ENCODE measurements at regions not wholly inside any gene's neighbourhood (a gene's known extent, or its start where the extent isn't known, plus 50 kb on each side); places are given as distances from the start of the nearest gene placed in this dataset.

DNA sequence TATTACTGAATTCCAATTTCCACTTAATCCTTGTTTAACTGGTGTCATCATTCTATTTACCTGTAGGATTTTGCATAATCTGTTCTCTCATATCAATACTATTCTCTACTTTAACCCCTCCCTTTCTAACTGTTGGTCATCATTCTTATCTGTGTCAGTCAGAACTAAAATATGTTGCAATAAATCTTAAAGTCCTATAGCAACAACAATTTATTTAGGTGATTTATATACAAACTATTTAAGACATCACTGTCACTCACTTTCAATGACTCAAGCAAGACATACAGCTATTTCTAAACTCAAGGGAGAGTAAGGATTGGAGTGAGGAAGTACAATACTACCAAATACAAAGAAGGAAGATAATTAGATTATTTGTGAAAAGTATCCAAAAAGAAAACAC is 740.4 kb downstream of the DSC3 start:
- no peaks in the 10 kb centered on the region for H3K4me1 ChIP-seq (ENCODE audit: control insufficient read depth, insufficient read depth, low read length)
- ChIA-PET SMC1A (ENCODE audit: uncharacterized antibody, unreplicated experiment) (no interaction called here), CTCF (interaction anchor here (0.7 to 1.0 kb wide), 2 partner anchors 12 to 428 kb away, joined by 3 read pairs; no protein-coding TSS in a partner anchor), POLR2A (interaction anchor here (0.6 kb wide), 1 partner anchor 37 kb away, joined by 5 read pairs; no protein-coding TSS in a partner anchor), RAD21 (ENCODE audit: unreplicated experiment) (no interaction called here)
- H2AFZ ChIP-seq (ENCODE audit: control insufficient read depth, low read depth, low read length) = no peak overlapping the region
- no peaks in the 10 kb centered on the region for H3K27me3 ChIP-seq (replicated peaks in 1 of 2; ENCODE audit: control insufficient read depth in 2 of 2, insufficient read depth in 2 of 2, low read length in 1 of 2)
- no peak overlapping the region for H3K4me2 ChIP-seq (ENCODE audit: control insufficient read depth, insufficient read depth)
- DNase-seq (ENCODE audit: low read depth, low spot score) = no peak
- H3K79me2 ChIP-seq (ENCODE audit: control insufficient read depth, insufficient read depth, low read length) = no peaks in the 10 kb centered on the region
- no peaks in the 10 kb centered on the region for H3K36me3 ChIP-seq (ENCODE audit: control insufficient read depth in 2 of 2, insufficient read depth in 2 of 2, low read length in 1 of 2)
- ATAC-seq = no peak
- in situ Hi-C loops (cut with MboI) (no loop called here), intact Hi-C loops (cut with micrococcal nuclease; ENCODE audit: unreplicated experiment) (no loop called here)
- no peak overlapping the region for H3K9ac ChIP-seq (ENCODE audit: control insufficient read depth, insufficient read depth, low read length)
- no peak overlapping the region for H3K4me3 ChIP-seq
- FAIRE-seq = no peak
- TF ChIP-seq BCL11A (IDR thresholded peaks at IDR 0.05; ENCODE audit: low read depth, low read length) (no peak), LARP7 (IDR thresholded peaks at IDR 0.05) (no peak), CBX5 (IDR thresholded peaks at IDR 0.05; ENCODE audit: low read depth) (no peak), NR2F1 (conservative IDR thresholded peaks at IDR 0.05) (no peak), JUNB (IDR thresholded peaks at IDR 0.05) (no peak), CREB1 (IDR thresholded peaks at IDR 0.05; ENCODE audit: low read depth) (no peak), FOS (IDR thresholded peaks at IDR 0.05; ENCODE audit: borderline replicate concordance, extremely low read depth, insufficient read length) (no peak), ASH2L (IDR thresholded peaks at IDR 0.05; ENCODE audit: borderline replicate concordance, low read depth) (no peak), MTA3 (IDR thresholded peaks at IDR 0.05; ENCODE audit: borderline replicate concordance, low read length) (no peak), TCF7 (IDR thresholded peaks at IDR 0.05; ENCODE audit: borderline replicate concordance) (no peak), IRF4 (IDR thresholded peaks at IDR 0.05; ENCODE audit: low read depth, low read length) (no peak), SREBF2 (IDR thresholded peaks at IDR 0.05; ENCODE audit: low read length) (no peak), CBX3 (IDR thresholded peaks at IDR 0.05; ENCODE audit: borderline replicate concordance, low read depth) (no peak), MXI1 (IDR thresholded peaks at IDR 0.05; ENCODE audit: low read depth, low read length) (no peak), KAT2A (conservative IDR thresholded peaks at IDR 0.05; ENCODE audit: control insufficient read depth, low read depth, low read length) (no peak)
- TF ChIP-seq, protein P1, sequence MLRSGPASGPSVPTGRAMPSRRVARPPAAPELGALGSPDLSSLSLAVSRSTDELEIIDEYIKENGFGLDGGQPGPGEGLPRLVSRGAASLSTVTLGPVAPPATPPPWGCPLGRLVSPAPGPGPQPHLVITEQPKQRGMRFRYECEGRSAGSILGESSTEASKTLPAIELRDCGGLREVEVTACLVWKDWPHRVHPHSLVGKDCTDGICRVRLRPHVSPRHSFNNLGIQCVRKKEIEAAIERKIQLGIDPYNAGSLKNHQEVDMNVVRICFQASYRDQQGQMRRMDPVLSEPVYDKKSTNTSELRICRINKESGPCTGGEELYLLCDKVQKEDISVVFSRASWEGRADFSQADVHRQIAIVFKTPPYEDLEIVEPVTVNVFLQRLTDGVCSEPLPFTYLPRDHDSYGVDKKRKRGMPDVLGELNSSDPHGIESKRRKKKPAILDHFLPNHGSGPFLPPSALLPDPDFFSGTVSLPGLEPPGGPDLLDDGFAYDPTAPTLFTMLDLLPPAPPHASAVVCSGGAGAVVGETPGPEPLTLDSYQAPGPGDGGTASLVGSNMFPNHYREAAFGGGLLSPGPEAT (IDR thresholded peaks at IDR 0.05; ENCODE audit: low read depth) = no peak
- TF ChIP-seq, protein P2, sequence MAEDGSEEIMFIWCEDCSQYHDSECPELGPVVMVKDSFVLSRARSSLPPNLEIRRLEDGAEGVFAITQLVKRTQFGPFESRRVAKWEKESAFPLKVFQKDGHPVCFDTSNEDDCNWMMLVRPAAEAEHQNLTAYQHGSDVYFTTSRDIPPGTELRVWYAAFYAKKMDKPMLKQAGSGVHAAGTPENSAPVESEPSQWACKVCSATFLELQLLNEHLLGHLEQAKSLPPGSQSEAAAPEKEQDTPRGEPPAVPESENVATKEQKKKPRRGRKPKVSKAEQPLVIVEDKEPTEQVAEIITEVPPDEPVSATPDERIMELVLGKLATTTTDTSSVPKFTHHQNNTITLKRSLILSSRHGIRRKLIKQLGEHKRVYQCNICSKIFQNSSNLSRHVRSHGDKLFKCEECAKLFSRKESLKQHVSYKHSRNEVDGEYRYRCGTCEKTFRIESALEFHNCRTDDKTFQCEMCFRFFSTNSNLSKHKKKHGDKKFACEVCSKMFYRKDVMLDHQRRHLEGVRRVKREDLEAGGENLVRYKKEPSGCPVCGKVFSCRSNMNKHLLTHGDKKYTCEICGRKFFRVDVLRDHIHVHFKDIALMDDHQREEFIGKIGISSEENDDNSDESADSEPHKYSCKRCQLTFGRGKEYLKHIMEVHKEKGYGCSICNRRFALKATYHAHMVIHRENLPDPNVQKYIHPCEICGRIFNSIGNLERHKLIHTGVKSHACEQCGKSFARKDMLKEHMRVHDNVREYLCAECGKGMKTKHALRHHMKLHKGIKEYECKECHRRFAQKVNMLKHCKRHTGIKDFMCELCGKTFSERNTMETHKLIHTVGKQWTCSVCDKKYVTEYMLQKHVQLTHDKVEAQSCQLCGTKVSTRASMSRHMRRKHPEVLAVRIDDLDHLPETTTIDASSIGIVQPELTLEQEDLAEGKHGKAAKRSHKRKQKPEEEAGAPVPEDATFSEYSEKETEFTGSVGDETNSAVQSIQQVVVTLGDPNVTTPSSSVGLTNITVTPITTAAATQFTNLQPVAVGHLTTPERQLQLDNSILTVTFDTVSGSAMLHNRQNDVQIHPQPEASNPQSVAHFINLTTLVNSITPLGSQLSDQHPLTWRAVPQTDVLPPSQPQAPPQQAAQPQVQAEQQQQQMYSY (CRISPR knock-in tag; IDR thresholded peaks at IDR 0.05) = no peak
- no TSS peak for BruUV-seq (replicated peaks)
- H4K20me1 ChIP-seq (ENCODE audit: control insufficient read depth, insufficient read depth) = no peaks in the 10 kb centered on the region
- H3K27ac ChIP-seq (ENCODE audit: control insufficient read depth, insufficient read depth) = no peak overlapping the region
- H3K9me3 ChIP-seq (replicated peaks; ENCODE audit: control insufficient read depth, insufficient read depth, low read length) = no peaks in the 10 kb centered on the region
